Endothelial cell of umbilical vein (primary cell): ENCODE measurements at regions not wholly inside any gene's neighbourhood (a gene's known extent, or its start where the extent isn't known, plus 50 kb on each side); places are given as distances from the start of the nearest gene placed in this dataset.

Source experiments
- BruUV-seq: library from RNA; stranded (reverse); fragments of 400-500 nt; replicated peaks from 2 replicates; lab custom pipeline; 2021; lab: Mats Ljungman, UMichigan
- CTCF ChIA-PET: fragments of 300-600, 350-600 bp; sonication (Branson Sonifier 250); formaldehyde crosslinking; loops from one replicate; lab custom pipeline; 2021; ENCODE audit warnings: antibody characterized with exemption, inconsistent platforms; lab: Charles Lee
- POLR2A ChIA-PET: fragments of 300-600, 350-600 bp; sonication (Branson Sonifier 250); formaldehyde crosslinking; loops from one replicate; lab custom pipeline; 2021; ENCODE audit warnings: antibody characterized with exemption, inconsistent platforms; lab: Charles Lee
- DNase-seq: peaks from one replicate; pipeline ENCODE4 v3.0.0-alpha.2; 2011; ENCODE audit warnings: low read depth, low spot score
- FAIRE-seq: peaks from 2 replicates; lab custom pipeline; 2011; peaks lifted over from hg19 to GRCh38; lab: Jason Lieb, UNC
- H2AFZ ChIP-seq: 2 replicates; pipeline ENCODE4 v1.6.0; 2012; ENCODE audit warnings: low read depth, low read length, control low read depth, inconsistent platforms
- H3K27ac ChIP-seq: 2 replicates; pipeline ENCODE4 v1.5.1; 2011; ENCODE audit warnings: low read depth, mild to moderate bottlenecking, control low read depth, low read length, moderate library complexity; ENCODE audit not compliant: insufficient read depth
- H3K27me3 ChIP-seq, 2 experiments: 2 replicates each; pipeline versions ENCODE4 v1.6.0 to v1.6.1; 2011; ENCODE audit warnings: low read length in 2 of 2, mixed read lengths in 1 of 2; ENCODE audit not compliant: control insufficient read depth in 2 of 2, insufficient read depth in 2 of 2
- H3K36me3 ChIP-seq, 2 experiments: 2 replicates in 1 of 2; 3 replicates in 1 of 2; pipeline ENCODE4 v1.5.1; 2011; ENCODE audit warnings: low read length in 2 of 2, mild to moderate bottlenecking in 1 of 2, moderate library complexity in 1 of 2; ENCODE audit not compliant: control insufficient read depth in 2 of 2, insufficient read depth in 2 of 2; ENCODE audit errors: extremely low read depth in 1 of 2
- H3K4me1 ChIP-seq: 3 replicates; pipeline ENCODE4 v1.5.1; 2011; ENCODE audit warnings: mild to moderate bottlenecking, low read length; ENCODE audit not compliant: control insufficient read depth, insufficient read depth; ENCODE audit errors: extremely low read depth
- H3K4me2 ChIP-seq: 2 replicates; pipeline ENCODE4 v1.6.1; 2011; ENCODE audit warnings: low read length, control low read depth, mixed read lengths; ENCODE audit not compliant: insufficient read depth
- H3K4me3 ChIP-seq, 3 experiments: fragments of 200-600 bp in 1 of 3; sonication (generic), shearing (Covaris generic) in 1 of 3; replicated peaks in 1 of 3; 2 replicates each; pipeline ENCODE4 v1.5.1; 2011 to 2016; ENCODE audit warnings: control low read depth in 3 of 3, low read length in 3 of 3, mild to moderate bottlenecking in 2 of 3, inconsistent platforms in 1 of 3, low read depth in 1 of 3, moderate library complexity in 1 of 3; ENCODE audit not compliant: insufficient read depth in 1 of 3
- H3K79me2 ChIP-seq: 2 replicates; pipeline ENCODE4 v1.6.0; 2012; ENCODE audit warnings: low read length, inconsistent platforms; ENCODE audit not compliant: control insufficient read depth, insufficient read depth
- H3K9ac ChIP-seq: replicated peaks from 2 replicates; pipeline ENCODE3; 2011; ENCODE audit warnings: low read length, control low read depth; ENCODE audit not compliant: insufficient read depth; ENCODE audit errors: extremely low read depth
- H3K9me1 ChIP-seq: replicated peaks from 3 replicates; pipeline ENCODE4 v1.6.0; 2011; ENCODE audit warnings: mild to moderate bottlenecking, low read length; ENCODE audit not compliant: control insufficient read depth, insufficient read depth; ENCODE audit errors: extremely low read depth
- H3K9me3 ChIP-seq: replicated peaks from 2 replicates; pipeline ENCODE4 v1.5.1; 2012; ENCODE audit warnings: low read length, inconsistent platforms; ENCODE audit not compliant: control insufficient read depth, insufficient read depth
- H4K20me1 ChIP-seq: replicated peaks from 2 replicates; pipeline ENCODE3; 2011; ENCODE audit warnings: mild to moderate bottlenecking, low read length; ENCODE audit not compliant: control insufficient read depth, insufficient read depth; ENCODE audit errors: extremely low read depth
- CTCF ChIP-seq, 2 donors: IDR thresholded peaks; 1 replicate in 1 of 2; 2 replicates in 1 of 2; pipeline ENCODE4 v1.5.1; 2011; ENCODE audit warnings: low read length in 2 of 2, mild to moderate bottlenecking in 2 of 2, moderate library complexity in 2 of 2, control low read depth in 1 of 2, inconsistent platforms in 1 of 2, low read depth in 1 of 2; ENCODE audit not compliant: insufficient read depth in 1 of 2; ENCODE audit errors: extremely low read depth in 1 of 2
- EZH2 ChIP-seq: IDR thresholded peaks from 2 replicates; pipeline ENCODE4 v1.6.1; 2012; ENCODE audit warnings: borderline replicate concordance, low read depth, mild to moderate bottlenecking, moderate library complexity, low read length, inconsistent platforms; ENCODE audit not compliant: severe bottlenecking
- FOS ChIP-seq: IDR thresholded peaks from 2 replicates; pipeline ENCODE4 v1.6.1; 2011; ENCODE audit warnings: mild to moderate bottlenecking, low read length, moderate library complexity, borderline replicate concordance; ENCODE audit not compliant: insufficient read depth
- GATA2 ChIP-seq: IDR thresholded peaks from 2 replicates; pipeline ENCODE4 v1.7.0; 2011; ENCODE audit warnings: low read depth, mild to moderate bottlenecking, moderate library complexity, mixed read lengths, low read length; ENCODE audit not compliant: insufficient read length, insufficient read depth
- JUN ChIP-seq: IDR thresholded peaks from 2 replicates; pipeline ENCODE4 v1.6.1; 2011; ENCODE audit warnings: borderline replicate concordance, low read depth; ENCODE audit not compliant: insufficient read length, insufficient read depth
- MYC ChIP-seq: IDR thresholded peaks from one replicate; pipeline ENCODE4 v1.6.1; 2011; ENCODE audit warnings: mild to moderate bottlenecking, low read depth, low read length
- POLR2A ChIP-seq: IDR thresholded peaks from 2 replicates; pipeline ENCODE4 v1.6.1; 2012; ENCODE audit warnings: low read depth, mild to moderate bottlenecking, control low read depth, low read length
- POLR2AphosphoS5 ChIP-seq: IDR thresholded peaks from 2 replicates; pipeline ENCODE4 v1.6.1; 2012; ENCODE audit warnings: low read depth, mild to moderate bottlenecking, control low read depth, low read length, moderate library complexity; ENCODE audit not compliant: insufficient read depth
- dilution Hi-C: fragments of 300-500 bp; cut with MboI; formaldehyde crosslinking; loops from one replicate; pipeline ENCODE4 v1.15.0; 2019; ENCODE audit warnings: low sequenced_read_pairs; ENCODE audit not compliant: extremely low pct_ligation_motif_present
- intact Hi-C: fragments of 100-400 bp; cut with micrococcal nuclease; formaldehyde crosslinking; loops from one replicate; pipeline ENCODE4 v1.10.0; 2022

DNA sequence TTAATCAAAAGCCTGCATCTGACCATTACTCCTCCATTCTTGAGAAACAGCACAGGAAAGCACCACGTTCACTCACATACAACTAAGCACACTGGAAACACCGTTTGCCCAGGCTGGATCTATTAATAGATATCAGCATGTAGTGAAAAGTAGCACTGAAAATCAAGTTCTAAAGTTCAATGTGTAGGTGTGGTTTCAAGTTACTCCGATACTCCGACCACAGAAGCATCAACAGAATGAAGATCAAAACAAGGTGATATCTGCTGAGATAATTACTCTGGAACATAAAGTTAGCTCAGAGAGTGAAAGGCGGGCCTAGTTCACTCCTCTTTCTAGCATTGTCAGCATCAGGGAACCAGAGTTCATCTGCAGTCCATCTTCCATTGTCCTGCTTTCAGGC, 1367.4 kb upstream of the ACVR2A start:
- Histone ChIP-seq H3K27me3 (no peaks in the 10 kb centered on the region), H3K9me3 (no peaks in the 10 kb centered on the region), H3K9me1 (no peaks in the 10 kb centered on the region), H3K4me2 (no peak overlapping the region), H4K20me1 (no peaks in the 10 kb centered on the region), H3K9ac (no peak overlapping the region), H3K36me3 (no peaks in the 10 kb centered on the region), H3K4me1 (no peaks in the 10 kb centered on the region), H3K4me3 (no peak overlapping the region), H3K27ac (no peak overlapping the region), H3K79me2 (no peaks in the 10 kb centered on the region), H2AFZ (no peak overlapping the region)
- POLR2A ChIA-PET = no interaction called here
- CTCF ChIA-PET = no interaction called here
- FAIRE-seq (no peak), DNase-seq (no peak)
- TF ChIP-seq MYC (no peak), CTCF (IDR thresholded peaks at IDR 0.05; ENCODE audit: extremely low read depth in 1 of 2, insufficient read depth in 1 of 2, low read depth in 1 of 2, low read length in 2 of 2) (no peak), EZH2 (no peak), JUN (no peak), POLR2AphosphoS5 (no peak), GATA2 (no peak)
- dilution Hi-C loops = no loop called here
- no TSS peak for BruUV-seq
- intact Hi-C loops = no loop called here

GRCh38 chr2:146468578-146468977, 1376.3 kb upstream of the ACVR2A start:
- H3K4me3 ChIP-seq = no peak overlapping the region
- TF ChIP-seq MYC (no peak), POLR2AphosphoS5 (no peak), FOS (no peak), POLR2A (no peak)
- dilution Hi-C loops (no loop called here), intact Hi-C loops (no loop called here)
- no peak overlapping the region for H3K27ac ChIP-seq
- ChIA-PET CTCF (no interaction called here), POLR2A (no interaction called here)
- FAIRE-seq (no peak), DNase-seq (no peak)
- H3K79me2 ChIP-seq = no peaks in the 10 kb centered on the region
- no TSS peak for BruUV-seq
- H3K4me1 ChIP-seq = no peaks in the 10 kb centered on the region
- no peak overlapping the region for H3K9ac ChIP-seq
- H3K36me3 ChIP-seq = no peaks in the 10 kb centered on the region
- H3K9me1 ChIP-seq = no peaks in the 10 kb centered on the region
- no peaks in the 10 kb centered on the region for H3K27me3 ChIP-seq
- no peak overlapping the region for H2AFZ ChIP-seq
- H3K9me3 ChIP-seq = no peaks in the 10 kb centered on the region
- H3K4me2 ChIP-seq = no peak overlapping the region
- H4K20me1 ChIP-seq = no peaks in the 10 kb centered on the region
